ENCODE measurements at regions not wholly inside any gene's neighbourhood (a gene's known extent, or its start where the extent isn't known, plus 50 kb on each side); places are given as distances from the start of the nearest gene placed in this dataset.

DNA sequence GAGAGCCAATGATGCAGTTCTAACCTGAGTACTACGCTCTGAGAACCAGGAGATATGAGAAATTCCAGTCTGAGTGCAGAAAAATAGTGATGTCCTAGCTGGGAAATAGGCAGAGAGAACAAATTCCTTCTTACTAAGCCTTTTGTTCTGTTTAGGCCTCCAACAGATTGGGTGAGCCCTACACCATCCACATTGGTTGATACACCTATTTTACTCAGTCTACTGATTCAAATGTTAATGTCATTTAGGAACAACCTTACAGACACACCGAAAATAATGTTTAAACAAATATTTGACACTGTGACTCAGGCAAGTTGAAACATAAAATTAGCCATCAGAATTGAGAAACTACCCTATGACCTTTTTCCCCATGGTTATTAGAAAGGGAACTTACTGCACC, 333.9 kb upstream of the IZUMO3 start:
- TF ChIP-seq YY1 (IDR thresholded peaks at IDR 0.05; ENCODE audit: insufficient read depth, insufficient read length) (no peak), ZNF274 (IDR thresholded peaks at IDR 0.05; ENCODE audit: low read depth, low read length) (no peak), SUZ12 (IDR thresholded peaks at IDR 0.05; ENCODE audit: extremely low read depth, insufficient read depth, insufficient read length) (no peak)
